HepG2 (cell line): ENCODE measurements at regions not wholly inside any gene's neighbourhood (a gene's known extent, or its start where the extent isn't known, plus 50 kb on each side); places are given as distances from the start of the nearest gene placed in this dataset.

Experiments used
- ATAC-seq: fragments of 200-7000 bp; cut with Tn5 transposase; 3 replicates; pipeline ENCODE4 v1.9.1; 2020; ENCODE audit warnings: mild to moderate bottlenecking, moderate library complexity
- BruUV-seq: library from RNA; stranded (reverse); fragments of 400-500 nt; replicated peaks from 2 replicates; lab custom pipeline; 2021; lab: Mats Ljungman, UMichigan
- CTCF ChIA-PET: fragments of 300-600 bp; formaldehyde crosslinking; extraction: SDS; loops from one replicate; lab custom pipeline; 2021; ENCODE audit warnings: low total read pairs, inconsistent platforms, low intra/inter-chr PET ratio; lab: Yijun Ruan, JAX
- POLR2A ChIA-PET: fragments of 350-600 bp; sonication (Branson Sonifier 250); formaldehyde crosslinking; loops from one replicate; lab custom pipeline; 2020; ENCODE audit warnings: antibody characterized with exemption, inconsistent platforms; lab: Yijun Ruan, JAX
- DNase-seq: peaks from one replicate; pipeline ENCODE4 v3.0.0-alpha.2; 2015; ENCODE audit warnings: low spot score
- FAIRE-seq: peaks from 3 replicates; lab custom pipeline; 2011; peaks lifted over from hg19 to GRCh38; lab: Jason Lieb, UNC
- H2AFZ ChIP-seq: one replicate; pipeline ENCODE4 v1.6.1; 2011; ENCODE audit warnings: low read length, inconsistent platforms
- H3K27ac ChIP-seq: fragments of 300-600 bp; 3 replicates; pipeline ENCODE4 v1.8.0; 2011; ENCODE audit warnings: mixed run types, mild to moderate bottlenecking, mixed read lengths, low read length, inconsistent platforms; ENCODE audit not compliant: insufficient read depth; ENCODE audit errors: extremely low read length
- H3K27me3 ChIP-seq, 2 experiments: fragments of 200-600 bp in 1 of 2; 2 replicates in 1 of 2; 3 replicates in 1 of 2; pipeline versions ENCODE4 v1.6.0 to v1.8.0; 2011; ENCODE audit warnings: low read length in 2 of 2, mild to moderate bottlenecking in 2 of 2, moderate library complexity in 2 of 2, inconsistent platforms in 1 of 2; ENCODE audit not compliant: insufficient read depth in 2 of 2, control insufficient read depth in 1 of 2
- H3K36me3 ChIP-seq, 2 experiments: fragments of 200-600 bp in 1 of 2; replicated peaks in 1 of 2; 2 replicates in 1 of 2; 3 replicates in 1 of 2; pipeline versions ENCODE4 v1.5.1 to v1.8.0; 2011; ENCODE audit warnings: low read length in 2 of 2, inconsistent platforms in 1 of 2; ENCODE audit not compliant: insufficient read depth in 2 of 2, control insufficient read depth in 1 of 2
- H3K4me1 ChIP-seq: 2 replicates; pipeline ENCODE4 v1.5.1; 2012; ENCODE audit warnings: low read length, inconsistent platforms; ENCODE audit not compliant: insufficient read depth
- H3K4me2 ChIP-seq: 2 replicates; pipeline ENCODE4 v1.6.0; 2011; ENCODE audit warnings: low read depth, low read length, inconsistent platforms
- H3K4me3 ChIP-seq, 3 experiments: fragments of 200-600 bp in 1 of 3; sonication (generic), shearing (Covaris generic) in 1 of 3; replicated peaks in 1 of 3; 2 replicates each; pipeline ENCODE4 v1.5.1; 2011 to 2016; ENCODE audit warnings: low read length in 3 of 3, inconsistent platforms in 2 of 3, low read depth in 2 of 3, mild to moderate bottlenecking in 2 of 3, control low read depth in 1 of 3, mixed read lengths in 1 of 3; ENCODE audit not compliant: insufficient read depth in 1 of 3
- H3K79me2 ChIP-seq: one replicate; pipeline ENCODE4 v1.6.1; 2011; ENCODE audit warnings: low read length, inconsistent platforms; ENCODE audit not compliant: insufficient read depth
- H3K9ac ChIP-seq: 2 replicates; pipeline ENCODE4 v1.6.0; 2011; ENCODE audit warnings: mild to moderate bottlenecking, low read depth, low read length, inconsistent platforms; ENCODE audit not compliant: insufficient read depth
- H3K9me3 ChIP-seq: 2 replicates; pipeline ENCODE4 v1.5.1; 2012; ENCODE audit warnings: mild to moderate bottlenecking, low read length
- H4K20me1 ChIP-seq: 2 replicates; pipeline ENCODE4 v1.6.0; 2011; ENCODE audit warnings: inconsistent platforms, mild to moderate bottlenecking, low read length, moderate library complexity; ENCODE audit not compliant: insufficient read depth
- MAFF ChIP-seq: IDR thresholded peaks from 2 replicates; pipeline ENCODE4 v1.6.1; 2011; ENCODE audit warnings: low read depth, low read length, improper control_type of control experiment
- MAFK ChIP-seq, 2 experiments: IDR thresholded peaks in 1 of 2; conservative IDR thresholded peaks in 1 of 2; 2 replicates each; pipeline ENCODE4 v1.6.1; 2011; ENCODE audit warnings: improper control_type of control experiment in 2 of 2, low read length in 2 of 2
- TSC22D2 ChIP-seq: sonication (generic); formaldehyde crosslinking; IDR thresholded peaks from 2 replicates; pipeline ENCODE4 v1.5.1; 2020; ENCODE audit warnings: missing genetic modification reagents, mild to moderate bottlenecking, borderline replicate concordance
- ZNF629 ChIP-seq: sonication (generic); formaldehyde crosslinking; conservative IDR thresholded peaks from 2 replicates; pipeline ENCODE4 v1.5.0; 2020; ENCODE audit warnings: missing genetic modification reagents
- ZSCAN20 ChIP-seq: sonication (generic); formaldehyde crosslinking; IDR thresholded peaks from 2 replicates; pipeline ENCODE4 v1.4.0; 2020; ENCODE audit warnings: missing genetic modification reagents, mild to moderate bottlenecking, borderline replicate concordance
- WGBS: methylation state at CpG from one replicate; pipeline ENCODE4 v1.1.6; 2017; ENCODE audit warnings: low lambda C conversion rate; 5-methylcytosine and 5-hydroxymethylcytosine counted together
- in situ Hi-C: cut with HindIII; loops from 2 replicates; pipeline ENCODE4 v1.10.0; 2017; ENCODE audit warnings: low pct_unique_long_range_greater_than_20kb; ENCODE audit not compliant: extremely low pct_ligation_motif_present
- intact Hi-C: fragments of 100-400 bp; cut with micrococcal nuclease; formaldehyde crosslinking; loops from one replicate; pipeline ENCODE4 v1.10.0; 2022; ENCODE audit not compliant: unreplicated experiment

DNA sequence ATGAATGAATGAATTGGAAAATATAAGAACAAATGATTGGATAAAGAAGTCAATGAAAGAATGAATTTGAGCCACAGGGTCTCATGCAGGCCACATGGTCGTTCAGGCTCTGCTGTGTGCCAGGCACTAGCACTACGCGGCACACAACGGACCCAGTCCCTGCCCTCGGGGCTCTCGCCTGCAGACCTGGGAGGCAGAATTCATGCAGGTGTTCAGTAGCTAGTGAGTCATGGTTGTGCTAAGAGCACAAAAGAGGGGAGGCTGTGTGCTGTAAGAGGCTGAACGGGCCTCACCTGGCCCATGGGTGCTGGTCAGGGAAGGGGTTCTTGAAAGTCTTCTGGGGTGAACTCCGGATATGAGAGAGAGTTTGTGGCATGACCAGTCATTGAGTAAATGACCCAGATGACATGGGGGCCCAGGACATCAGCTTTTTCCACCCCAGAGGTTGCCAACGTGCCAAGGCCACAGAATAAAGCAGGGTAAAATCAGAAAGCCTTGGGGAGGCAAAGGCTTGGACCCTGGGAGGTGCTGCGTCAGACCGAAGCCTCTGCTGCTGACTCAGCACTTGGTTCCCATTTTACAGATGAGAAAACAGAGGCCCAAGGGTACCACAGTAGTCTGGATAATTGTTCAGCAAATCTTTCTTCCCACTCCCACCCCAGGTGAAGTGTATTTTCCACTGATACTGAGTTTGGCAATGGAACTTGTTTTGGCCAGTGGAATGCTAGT, 264.3 kb upstream of the MVB12B start:
- 0 out of 2 replicates have a peak, but pooled peaks cover 3% of the 10 kb centered on the region for H4K20me1 ChIP-seq
- no peak overlapping the region for H3K4me3 ChIP-seq
- WGBS, result 37% methylated on average over 11 of the region's 11 CpGs
- in situ Hi-C loops, result no loop called here
- H3K4me2 ChIP-seq, result no peak overlapping the region
- no peak for DNase-seq
- no peaks in the 10 kb centered on the region for H3K4me1 ChIP-seq
- no peak for ATAC-seq
- intact Hi-C loops, result no loop called here
- no peaks in the 10 kb centered on the region for H3K79me2 ChIP-seq
- FAIRE-seq, result no peak
- no peaks in the 10 kb centered on the region for H3K9me3 ChIP-seq
- CTCF ChIA-PET, result no interaction called here
- TF ChIP-seq MAFF, result peak; percentile 89
- TF ChIP-seq ZNF629 (CRISPR knock-in tag), result peak; percentile 72
- TF ChIP-seq MAFK (conservative IDR thresholded peaks at IDR 0.05 in 1 of 2, IDR thresholded peaks at IDR 0.05 in 1 of 2; ENCODE audit: low read length in 2 of 2), result peak; percentile 84 to 95
- TF ChIP-seq TSC22D2, result no peak
- no peak overlapping the region for H2AFZ ChIP-seq
- H3K9ac ChIP-seq, result no peak overlapping the region
- no peaks in the 10 kb centered on the region for H3K36me3 ChIP-seq
- H3K27me3 ChIP-seq, result peaks cover 0 to 21% of the 10 kb centered on the region in 2 experiments; a peak in 1 of 5 replicates
- no peak overlapping the region for H3K27ac ChIP-seq
- BruUV-seq, result no TSS peak
- POLR2A ChIA-PET, result no interaction called here

DNA sequence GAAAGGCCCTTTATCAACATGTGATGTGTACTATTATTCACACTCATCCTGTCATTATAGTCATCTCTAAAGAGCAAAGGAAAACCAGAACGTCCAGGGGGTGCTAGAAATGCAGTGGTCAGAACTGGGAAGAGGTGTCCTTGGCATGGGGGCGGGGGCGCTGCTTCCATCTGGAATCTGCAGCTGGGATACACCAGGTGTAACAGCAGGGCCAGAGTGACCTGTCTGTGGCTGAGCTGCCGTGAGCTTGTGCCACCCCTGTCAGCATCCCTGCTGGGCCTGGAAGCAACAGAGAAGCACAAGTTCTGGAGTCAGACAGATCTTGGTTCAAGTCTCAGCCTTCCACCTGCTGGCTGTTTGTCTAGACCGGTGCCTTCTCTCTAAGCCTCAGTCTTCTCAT, 263.3 kb upstream of the MVB12B start:
- no TSS peak for BruUV-seq
- Histone ChIP-seq H3K4me3 (no peak overlapping the region), H3K4me2 (no peak overlapping the region), H3K4me1 (no peaks in the 10 kb centered on the region), H3K9ac (no peak overlapping the region), H3K27me3 (peaks cover 0 to 15% of the 10 kb centered on the region in 2 experiments; a peak in 1 of 5 replicates), H4K20me1 (0 out of 2 replicates have a peak, but pooled peaks cover 3% of the 10 kb centered on the region), H2AFZ (no peak overlapping the region), H3K27ac (no peak overlapping the region), H3K9me3 (no peaks in the 10 kb centered on the region), H3K79me2 (no peaks in the 10 kb centered on the region), H3K36me3 (no peaks in the 10 kb centered on the region)
- intact Hi-C loops, result no loop called here
- DNase-seq (no peak), FAIRE-seq (no peak), ATAC-seq (no peak)
- TF ChIP-seq ZSCAN20 (CRISPR knock-in tag) (no peak), ZNF629 (CRISPR knock-in tag) (peak; percentile 57; the same call in 1 of the 2 replicates)
- WGBS, result 38% methylated on average over 4 of the region's 5 CpGs
- in situ Hi-C loops, result no loop called here
- ChIA-PET POLR2A (no interaction called here), CTCF (no interaction called here)
